SH-SY5Y (cell line): ENCODE measurements at regions not wholly inside any gene's neighbourhood (a gene's known extent, or its start where the extent isn't known, plus 50 kb on each side); places are given as distances from the start of the nearest gene placed in this dataset.
A peak's percentile ranks its signal among the peaks of the same experiment; 100 is the strongest.

Experiments used
- GATA2 ChIP-seq: IDR thresholded peaks from 2 replicates; pipeline ENCODE4 v1.6.1; 2011; ENCODE audit warnings: mild to moderate bottlenecking, low read depth, low read length
- GATA3 ChIP-seq: IDR thresholded peaks from 2 replicates; pipeline ENCODE4 v1.6.1; 2011; ENCODE audit warnings: low read depth, mild to moderate bottlenecking, low read length, moderate library complexity

GRCh38 chrX:53883196-53883595, 161.1 kb downstream of the PHF8 start:
- TF ChIP-seq GATA2 (no peak), GATA3 (no peak)

DNA sequence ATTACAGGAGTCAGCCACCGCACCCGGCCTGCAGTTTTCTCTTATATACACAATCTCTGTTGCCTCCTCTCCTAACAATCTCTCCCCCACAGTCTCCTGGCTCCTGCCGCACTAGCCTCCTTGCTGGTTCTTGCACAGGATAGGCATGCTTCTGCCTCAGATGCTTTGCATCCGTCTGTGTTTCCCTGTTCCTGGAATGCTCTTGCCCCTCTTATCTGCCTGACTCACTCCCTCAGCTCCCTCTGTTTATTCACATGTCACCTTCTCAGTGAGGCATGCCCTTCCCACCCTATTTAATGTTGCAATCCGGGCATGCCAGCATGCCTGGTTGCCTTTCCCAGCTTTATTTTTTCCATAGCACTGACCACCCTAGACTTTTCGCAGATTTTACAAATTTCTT, 161.9 kb downstream of the PHF8 start:
- TF ChIP-seq GATA2 (no peak), GATA3 (no peak)

DNA sequence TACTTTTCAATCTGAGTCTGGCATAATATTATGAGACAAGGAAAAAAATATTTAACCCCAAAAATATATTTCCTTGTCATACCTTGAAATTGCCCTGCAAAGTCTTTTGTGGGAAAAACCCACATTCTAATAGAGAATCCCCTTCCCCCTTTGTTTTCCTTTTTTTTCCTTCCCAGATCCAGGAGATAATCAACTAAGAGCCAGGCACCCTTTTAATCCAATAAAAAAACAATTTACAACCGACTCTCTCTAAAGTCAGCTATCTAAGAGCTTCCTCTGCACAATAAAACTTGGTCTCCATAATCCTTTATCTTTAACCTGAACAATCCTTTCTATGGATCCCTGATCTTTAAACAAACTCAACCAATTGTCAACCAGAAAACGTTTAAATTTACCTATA, 163.5 kb downstream of the PHF8 start:
- TF ChIP-seq GATA2 (peak; percentile 38; the same call in 1 of the 2 replicates), GATA3 (peak; percentile 76)

DNA sequence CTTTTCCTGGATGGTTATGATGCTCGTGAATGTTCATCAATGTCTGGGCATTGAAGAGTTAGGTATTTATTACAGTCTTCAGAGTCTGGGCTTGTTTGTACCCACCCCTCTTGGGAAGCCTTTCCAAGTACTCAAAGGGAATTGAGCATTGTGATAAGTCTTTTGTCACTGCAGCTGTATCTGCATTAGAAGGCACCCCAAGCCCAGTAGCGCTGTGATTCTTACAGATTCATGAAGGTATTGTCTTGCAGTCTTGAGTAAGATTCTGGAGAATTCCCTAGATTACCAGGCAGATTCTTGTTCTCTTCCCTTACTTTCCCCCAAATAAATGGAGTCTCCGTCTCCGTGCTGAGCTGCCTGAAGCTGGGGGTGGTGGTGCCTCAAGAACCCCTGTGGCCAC, 173.4 kb upstream of the HUWE1 start:
- TF ChIP-seq GATA2 (no peak), GATA3 (no peak)

DNA sequence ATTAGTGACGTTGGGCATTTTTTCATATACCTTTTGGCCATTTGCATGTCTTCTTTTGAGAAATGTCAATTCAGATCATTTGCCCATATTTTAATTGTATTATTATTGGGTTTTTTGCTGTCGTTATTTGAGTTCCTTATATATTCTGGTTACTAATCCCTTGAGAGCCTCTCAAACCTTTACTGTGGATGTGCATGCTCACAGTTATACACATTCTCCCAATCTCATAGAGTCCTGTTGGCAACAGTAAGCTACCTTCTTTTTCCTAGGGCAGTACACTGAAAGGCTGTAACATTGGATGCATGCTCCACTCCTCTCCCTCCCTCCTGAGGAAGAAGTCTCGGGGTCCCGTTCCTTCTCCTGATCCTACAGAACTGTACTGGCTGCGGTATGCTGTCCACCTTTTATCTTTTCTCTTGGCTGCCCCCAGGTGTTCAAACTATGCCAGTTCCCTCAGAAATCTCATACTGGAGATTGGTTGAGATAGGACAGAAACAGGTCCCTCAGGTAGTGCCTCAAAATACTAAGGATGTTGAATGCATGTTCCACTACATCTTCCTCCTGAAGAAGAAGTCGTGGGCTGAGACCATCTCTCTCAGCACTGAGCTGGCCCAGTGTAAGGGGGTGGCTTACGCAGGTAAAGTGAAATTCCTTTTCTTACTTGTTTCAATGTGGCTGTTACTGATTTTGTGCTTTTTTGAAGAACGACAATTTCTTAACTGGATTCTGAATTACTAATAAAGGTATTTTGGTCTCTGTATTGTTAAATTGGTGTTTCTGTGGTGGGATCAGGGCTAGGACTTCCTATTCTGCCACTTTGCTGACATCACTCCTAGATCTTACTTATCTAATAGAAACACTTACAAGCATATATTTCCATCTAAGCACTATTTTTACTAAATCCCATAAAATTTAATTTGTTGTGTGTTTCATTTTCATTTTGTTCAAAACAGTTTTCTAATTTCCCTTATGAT, 145.4 kb upstream of the HUWE1 start:
- TF ChIP-seq GATA3, result no peak
- TF ChIP-seq GATA2, result peak; percentile 34; the same call in 1 of the 2 replicates

GRCh38 chrX:53824686-53825085, 138.2 kb upstream of the HUWE1 start:
- no peak for TF ChIP-seq GATA3
- TF ChIP-seq GATA2, result no peak

DNA sequence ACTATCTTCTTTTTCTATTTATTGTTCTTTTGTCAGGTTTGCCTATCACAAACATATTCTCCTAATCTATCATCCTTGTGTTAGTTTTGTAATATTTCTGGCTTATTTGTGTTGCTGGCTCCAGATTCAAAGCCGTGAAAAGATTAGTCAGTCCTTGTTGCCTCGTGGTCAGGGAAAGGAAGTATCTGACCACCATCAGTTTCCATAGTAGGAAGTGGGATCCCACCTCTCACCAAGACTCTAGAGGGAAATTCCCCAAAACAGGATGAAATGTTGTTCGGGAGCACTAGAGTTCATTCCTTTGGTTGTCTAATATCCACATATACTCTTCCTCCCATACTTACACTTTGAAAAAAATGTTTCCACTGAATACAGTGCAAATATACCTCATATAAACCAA, 131.0 kb upstream of the HUWE1 start:
- TF ChIP-seq GATA3 (no peak), GATA2 (no peak)

GRCh38 chrX:53813670-53814440, 127.3 kb upstream of the HUWE1 start:
- TF ChIP-seq GATA3 (no peak), GATA2 (no peak)

- no peak for TF ChIP-seq GATA3
- TF ChIP-seq GATA2, result no peak
Measured at GRCh38 chrX:53798281-53798680, 111.8 kb upstream of the HUWE1 start.

- no peak for TF ChIP-seq GATA2
- TF ChIP-seq GATA3, result no peak
Measured at GRCh38 chrX:53795576-53795975, 109.1 kb upstream of the HUWE1 start.

- no peak for TF ChIP-seq GATA2
- no peak for TF ChIP-seq GATA3
Measured at GRCh38 chrX:53794181-53794580, 107.7 kb upstream of the HUWE1 start.

- no peak for TF ChIP-seq GATA3
- TF ChIP-seq GATA2, result no peak
Measured at GRCh38 chrX:53768865-53769264, 82.3 kb upstream of the HUWE1 start.

- TF ChIP-seq GATA2 (no peak), GATA3 (no peak)
Measured at GRCh38 chrX:53768451-53768850, 81.9 kb upstream of the HUWE1 start.

DNA sequence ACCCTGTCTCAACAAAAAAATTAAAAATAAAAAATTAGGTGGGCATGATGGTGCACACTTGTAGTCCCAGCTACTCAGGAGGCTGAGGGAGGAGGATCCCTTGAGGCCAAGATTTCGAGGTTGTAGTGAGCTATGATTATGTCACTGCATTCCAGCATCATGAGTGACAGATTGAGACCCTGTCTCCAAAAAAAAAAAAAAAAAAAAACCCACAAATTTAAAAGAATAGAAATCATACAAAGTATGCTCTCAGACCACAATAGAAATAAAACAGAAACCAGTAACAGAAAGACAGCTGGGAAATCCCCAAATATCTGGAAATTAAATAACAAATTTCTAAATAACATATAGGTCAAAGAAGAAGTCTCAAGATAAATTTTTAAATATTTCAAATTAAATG, 81.0 kb upstream of the HUWE1 start:
- TF ChIP-seq GATA3 (no peak), GATA2 (no peak)
